Endothelial cell of umbilical vein (primary cell): ENCODE measurements at regions not wholly inside any gene's neighbourhood (a gene's known extent, or its start where the extent isn't known, plus 50 kb on each side); places are given as distances from the start of the nearest gene placed in this dataset.

Experiments used
- BruUV-seq: library from RNA; stranded (reverse); fragments of 400-500 nt; replicated peaks from 2 replicates; lab custom pipeline; 2021; lab: Mats Ljungman, UMichigan
- CTCF ChIA-PET: fragments of 300-600, 350-600 bp; sonication (Branson Sonifier 250); formaldehyde crosslinking; loops from one replicate; lab custom pipeline; 2021; ENCODE audit warnings: antibody characterized with exemption, inconsistent platforms; lab: Charles Lee
- POLR2A ChIA-PET: fragments of 300-600, 350-600 bp; sonication (Branson Sonifier 250); formaldehyde crosslinking; loops from one replicate; lab custom pipeline; 2021; ENCODE audit warnings: antibody characterized with exemption, inconsistent platforms; lab: Charles Lee
- DNase-seq: peaks from one replicate; pipeline ENCODE4 v3.0.0-alpha.2; 2011; ENCODE audit warnings: low read depth, low spot score
- FAIRE-seq: peaks from 2 replicates; lab custom pipeline; 2011; peaks lifted over from hg19 to GRCh38; lab: Jason Lieb, UNC
- H2AFZ ChIP-seq: 2 replicates; pipeline ENCODE4 v1.6.0; 2012; ENCODE audit warnings: low read depth, low read length, control low read depth, inconsistent platforms
- H3K27ac ChIP-seq: 2 replicates; pipeline ENCODE4 v1.5.1; 2011; ENCODE audit warnings: low read depth, mild to moderate bottlenecking, control low read depth, low read length, moderate library complexity; ENCODE audit not compliant: insufficient read depth
- H3K27me3 ChIP-seq, 2 experiments: 2 replicates each; pipeline versions ENCODE4 v1.6.0 to v1.6.1; 2011; ENCODE audit warnings: low read length in 2 of 2, mixed read lengths in 1 of 2; ENCODE audit not compliant: control insufficient read depth in 2 of 2, insufficient read depth in 2 of 2
- H3K36me3 ChIP-seq, 2 experiments: 2 replicates in 1 of 2; 3 replicates in 1 of 2; pipeline ENCODE4 v1.5.1; 2011; ENCODE audit warnings: low read length in 2 of 2, mild to moderate bottlenecking in 1 of 2, moderate library complexity in 1 of 2; ENCODE audit not compliant: control insufficient read depth in 2 of 2, insufficient read depth in 2 of 2; ENCODE audit errors: extremely low read depth in 1 of 2
- H3K4me1 ChIP-seq: 3 replicates; pipeline ENCODE4 v1.5.1; 2011; ENCODE audit warnings: mild to moderate bottlenecking, low read length; ENCODE audit not compliant: control insufficient read depth, insufficient read depth; ENCODE audit errors: extremely low read depth
- H3K4me2 ChIP-seq: 2 replicates; pipeline ENCODE4 v1.6.1; 2011; ENCODE audit warnings: low read length, control low read depth, mixed read lengths; ENCODE audit not compliant: insufficient read depth
- H3K4me3 ChIP-seq, 3 experiments: fragments of 200-600 bp in 1 of 3; sonication (generic), shearing (Covaris generic) in 1 of 3; replicated peaks in 1 of 3; 2 replicates each; pipeline ENCODE4 v1.5.1; 2011 to 2016; ENCODE audit warnings: control low read depth in 3 of 3, low read length in 3 of 3, mild to moderate bottlenecking in 2 of 3, inconsistent platforms in 1 of 3, low read depth in 1 of 3, moderate library complexity in 1 of 3; ENCODE audit not compliant: insufficient read depth in 1 of 3
- H3K79me2 ChIP-seq: 2 replicates; pipeline ENCODE4 v1.6.0; 2012; ENCODE audit warnings: low read length, inconsistent platforms; ENCODE audit not compliant: control insufficient read depth, insufficient read depth
- H3K9ac ChIP-seq: replicated peaks from 2 replicates; pipeline ENCODE3; 2011; ENCODE audit warnings: low read length, control low read depth; ENCODE audit not compliant: insufficient read depth; ENCODE audit errors: extremely low read depth
- H3K9me1 ChIP-seq: replicated peaks from 3 replicates; pipeline ENCODE4 v1.6.0; 2011; ENCODE audit warnings: mild to moderate bottlenecking, low read length; ENCODE audit not compliant: control insufficient read depth, insufficient read depth; ENCODE audit errors: extremely low read depth
- H3K9me3 ChIP-seq: replicated peaks from 2 replicates; pipeline ENCODE4 v1.5.1; 2012; ENCODE audit warnings: low read length, inconsistent platforms; ENCODE audit not compliant: control insufficient read depth, insufficient read depth
- H4K20me1 ChIP-seq: replicated peaks from 2 replicates; pipeline ENCODE3; 2011; ENCODE audit warnings: mild to moderate bottlenecking, low read length; ENCODE audit not compliant: control insufficient read depth, insufficient read depth; ENCODE audit errors: extremely low read depth
- EZH2 ChIP-seq: IDR thresholded peaks from 2 replicates; pipeline ENCODE4 v1.6.1; 2012; ENCODE audit warnings: borderline replicate concordance, low read depth, mild to moderate bottlenecking, moderate library complexity, low read length, inconsistent platforms; ENCODE audit not compliant: severe bottlenecking
- FOS ChIP-seq: IDR thresholded peaks from 2 replicates; pipeline ENCODE4 v1.6.1; 2011; ENCODE audit warnings: mild to moderate bottlenecking, low read length, moderate library complexity, borderline replicate concordance; ENCODE audit not compliant: insufficient read depth
- GATA2 ChIP-seq: IDR thresholded peaks from 2 replicates; pipeline ENCODE4 v1.7.0; 2011; ENCODE audit warnings: low read depth, mild to moderate bottlenecking, moderate library complexity, mixed read lengths, low read length; ENCODE audit not compliant: insufficient read length, insufficient read depth
- JUN ChIP-seq: IDR thresholded peaks from 2 replicates; pipeline ENCODE4 v1.6.1; 2011; ENCODE audit warnings: borderline replicate concordance, low read depth; ENCODE audit not compliant: insufficient read length, insufficient read depth
- MAX ChIP-seq: IDR thresholded peaks from 2 replicates; pipeline ENCODE4 v1.6.1; 2011; ENCODE audit not compliant: insufficient read depth, insufficient read length
- MYC ChIP-seq: IDR thresholded peaks from one replicate; pipeline ENCODE4 v1.6.1; 2011; ENCODE audit warnings: mild to moderate bottlenecking, low read depth, low read length
- POLR2A ChIP-seq: IDR thresholded peaks from 2 replicates; pipeline ENCODE4 v1.6.1; 2012; ENCODE audit warnings: low read depth, mild to moderate bottlenecking, control low read depth, low read length
- POLR2AphosphoS5 ChIP-seq: IDR thresholded peaks from 2 replicates; pipeline ENCODE4 v1.6.1; 2012; ENCODE audit warnings: low read depth, mild to moderate bottlenecking, control low read depth, low read length, moderate library complexity; ENCODE audit not compliant: insufficient read depth
- dilution Hi-C: fragments of 300-500 bp; cut with MboI; formaldehyde crosslinking; loops from one replicate; pipeline ENCODE4 v1.15.0; 2019; ENCODE audit warnings: low sequenced_read_pairs; ENCODE audit not compliant: extremely low pct_ligation_motif_present
- intact Hi-C: fragments of 100-400 bp; cut with micrococcal nuclease; formaldehyde crosslinking; loops from one replicate; pipeline ENCODE4 v1.10.0; 2022
- TF ChIP-seq, protein P1 (sequence below), 2 donors: IDR thresholded peaks; 1 replicate in 1 of 2; 2 replicates in 1 of 2; pipeline ENCODE4 v1.5.1; 2011; ENCODE audit warnings: low read length in 2 of 2, mild to moderate bottlenecking in 2 of 2, moderate library complexity in 2 of 2, control low read depth in 1 of 2, inconsistent platforms in 1 of 2, low read depth in 1 of 2; ENCODE audit not compliant: insufficient read depth in 1 of 2; ENCODE audit errors: extremely low read depth in 1 of 2

DNA sequence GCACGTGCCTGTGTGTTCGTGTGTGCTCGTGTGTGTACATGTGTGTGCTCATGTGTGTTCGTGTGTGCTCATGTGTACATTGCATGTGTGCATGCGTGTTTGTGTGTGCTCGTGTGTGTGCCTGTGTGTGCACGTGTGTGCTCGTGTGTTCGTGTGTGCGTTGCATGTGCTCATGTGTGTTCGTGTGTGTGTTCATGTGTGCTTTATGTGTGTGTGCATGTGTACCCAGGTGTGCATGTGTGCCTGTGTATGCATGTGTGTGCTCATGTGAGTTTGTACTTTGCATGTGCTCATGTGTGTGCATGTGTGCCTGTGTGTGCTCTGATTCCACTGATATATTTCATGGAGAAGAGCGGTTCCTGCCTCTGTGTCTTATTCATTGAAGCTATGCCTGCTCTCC lies 265.5 kb downstream of the FOXL1 start:
- ChIA-PET CTCF (no interaction called here), POLR2A (no interaction called here)
- BruUV-seq: no TSS peak
- H3K27ac ChIP-seq: no peak overlapping the region
- FAIRE-seq: no peak
- no peaks in the 10 kb centered on the region for H3K9me3 ChIP-seq
- no peaks in the 10 kb centered on the region for H3K79me2 ChIP-seq
- no peak overlapping the region for H3K4me2 ChIP-seq
- no peaks in the 10 kb centered on the region for H3K27me3 ChIP-seq
- H3K36me3 ChIP-seq: no peaks in the 10 kb centered on the region
- no peaks in the 10 kb centered on the region for H4K20me1 ChIP-seq
- H3K9me1 ChIP-seq: no peaks in the 10 kb centered on the region
- no peaks in the 10 kb centered on the region for H3K4me1 ChIP-seq
- no peak for DNase-seq
- TF ChIP-seq JUN (no peak), POLR2AphosphoS5 (no peak), MAX (peak; percentile 53), POLR2A (no peak)
- TF ChIP-seq, protein P1, sequence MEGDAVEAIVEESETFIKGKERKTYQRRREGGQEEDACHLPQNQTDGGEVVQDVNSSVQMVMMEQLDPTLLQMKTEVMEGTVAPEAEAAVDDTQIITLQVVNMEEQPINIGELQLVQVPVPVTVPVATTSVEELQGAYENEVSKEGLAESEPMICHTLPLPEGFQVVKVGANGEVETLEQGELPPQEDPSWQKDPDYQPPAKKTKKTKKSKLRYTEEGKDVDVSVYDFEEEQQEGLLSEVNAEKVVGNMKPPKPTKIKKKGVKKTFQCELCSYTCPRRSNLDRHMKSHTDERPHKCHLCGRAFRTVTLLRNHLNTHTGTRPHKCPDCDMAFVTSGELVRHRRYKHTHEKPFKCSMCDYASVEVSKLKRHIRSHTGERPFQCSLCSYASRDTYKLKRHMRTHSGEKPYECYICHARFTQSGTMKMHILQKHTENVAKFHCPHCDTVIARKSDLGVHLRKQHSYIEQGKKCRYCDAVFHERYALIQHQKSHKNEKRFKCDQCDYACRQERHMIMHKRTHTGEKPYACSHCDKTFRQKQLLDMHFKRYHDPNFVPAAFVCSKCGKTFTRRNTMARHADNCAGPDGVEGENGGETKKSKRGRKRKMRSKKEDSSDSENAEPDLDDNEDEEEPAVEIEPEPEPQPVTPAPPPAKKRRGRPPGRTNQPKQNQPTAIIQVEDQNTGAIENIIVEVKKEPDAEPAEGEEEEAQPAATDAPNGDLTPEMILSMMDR (IDR thresholded peaks at IDR 0.05; ENCODE audit: extremely low read depth in 1 of 2, insufficient read depth in 1 of 2, low read depth in 1 of 2, low read length in 2 of 2): no peak
- no peak overlapping the region for H2AFZ ChIP-seq
- intact Hi-C loops: no loop called here
- no peak overlapping the region for H3K9ac ChIP-seq
- dilution Hi-C loops: no loop called here
- H3K4me3 ChIP-seq: no peak overlapping the region

DNA sequence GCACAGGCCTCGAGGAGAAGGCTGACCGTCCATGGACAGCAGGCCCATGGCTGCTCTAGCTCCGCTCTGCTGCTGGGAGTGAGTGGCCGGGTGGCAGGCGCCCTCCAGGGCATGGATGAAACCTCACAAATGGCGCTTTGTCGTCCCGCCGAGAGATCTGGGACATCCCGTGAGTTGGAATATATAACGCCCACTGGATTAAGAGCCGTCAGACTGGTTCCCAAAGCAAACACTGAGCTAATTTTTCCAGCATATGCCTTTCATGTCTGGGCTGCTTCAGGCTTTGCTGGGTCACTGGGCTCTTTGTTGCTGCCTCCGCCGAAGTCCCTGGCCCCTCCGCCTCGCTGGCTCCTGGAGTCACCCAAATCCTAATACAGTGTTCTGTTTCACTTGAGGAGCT lies 266.3 kb downstream of the FOXL1 start:
- DNase-seq (no peak), FAIRE-seq (no peak)
- H3K4me2 ChIP-seq: no peak overlapping the region
- BruUV-seq: no TSS peak
- no peaks in the 10 kb centered on the region for H3K27me3 ChIP-seq
- no peaks in the 10 kb centered on the region for H3K9me1 ChIP-seq
- dilution Hi-C loops (no loop called here), intact Hi-C loops (no loop called here)
- ChIA-PET POLR2A (no interaction called here), CTCF (no interaction called here)
- H3K4me1 ChIP-seq: no peaks in the 10 kb centered on the region
- no peak overlapping the region for H3K9ac ChIP-seq
- no peak overlapping the region for H2AFZ ChIP-seq
- H3K9me3 ChIP-seq: no peaks in the 10 kb centered on the region
- TF ChIP-seq MYC (no peak), GATA2 (no peak), POLR2AphosphoS5 (no peak), JUN (no peak), FOS (no peak), MAX (no peak), EZH2 (no peak), POLR2A (no peak)
- TF ChIP-seq, protein P1 (IDR thresholded peaks at IDR 0.05; ENCODE audit: extremely low read depth in 1 of 2, insufficient read depth in 1 of 2, low read depth in 1 of 2, low read length in 2 of 2): no peak
- H3K36me3 ChIP-seq: no peaks in the 10 kb centered on the region
- H3K79me2 ChIP-seq: no peaks in the 10 kb centered on the region
- no peak overlapping the region for H3K4me3 ChIP-seq
- H3K27ac ChIP-seq: no peak overlapping the region
- H4K20me1 ChIP-seq: no peaks in the 10 kb centered on the region
